Ecto neural progenitor cell (in vitro differentiated cells): ENCODE measurements at regions not wholly inside any gene's neighbourhood (a gene's known extent, or its start where the extent isn't known, plus 50 kb on each side); places are given as distances from the start of the nearest gene placed in this dataset.

Experiments used
- DNase-seq: peaks from one replicate; pipeline ENCODE4 v3.0.0-alpha.2; 2018; ENCODE audit warnings: low spot score

DNA sequence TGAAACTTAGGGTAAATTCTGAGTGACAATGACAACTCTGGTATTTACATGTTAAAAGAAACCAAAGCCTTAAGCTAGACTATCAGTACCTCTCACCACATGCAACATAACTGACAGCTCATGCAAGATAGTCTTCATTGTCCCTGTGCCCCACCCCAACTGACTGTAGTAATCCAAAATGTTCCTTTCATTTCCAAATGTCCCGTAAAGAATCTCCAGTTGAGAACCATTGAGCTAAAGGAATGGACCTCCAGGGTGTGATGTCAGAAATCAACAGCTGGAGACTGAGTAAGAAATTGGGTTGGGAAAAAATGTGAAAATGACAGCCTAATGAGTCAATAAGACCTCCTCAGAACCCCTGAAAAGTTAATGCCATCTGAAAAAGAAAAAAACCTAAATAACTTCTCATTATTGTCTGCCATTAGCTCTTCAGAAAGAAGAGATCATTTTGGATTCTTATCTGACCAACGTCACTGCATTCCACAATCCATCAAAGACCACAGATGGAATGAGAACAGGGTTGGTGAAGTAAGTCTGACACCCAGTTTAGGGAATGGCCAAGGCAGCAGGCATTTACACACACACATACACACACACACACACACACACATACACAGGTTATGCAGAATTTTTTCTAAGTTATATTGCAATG, 51.7 kb upstream of the ACVR2A start:
- DNase-seq: no peak

DNA sequence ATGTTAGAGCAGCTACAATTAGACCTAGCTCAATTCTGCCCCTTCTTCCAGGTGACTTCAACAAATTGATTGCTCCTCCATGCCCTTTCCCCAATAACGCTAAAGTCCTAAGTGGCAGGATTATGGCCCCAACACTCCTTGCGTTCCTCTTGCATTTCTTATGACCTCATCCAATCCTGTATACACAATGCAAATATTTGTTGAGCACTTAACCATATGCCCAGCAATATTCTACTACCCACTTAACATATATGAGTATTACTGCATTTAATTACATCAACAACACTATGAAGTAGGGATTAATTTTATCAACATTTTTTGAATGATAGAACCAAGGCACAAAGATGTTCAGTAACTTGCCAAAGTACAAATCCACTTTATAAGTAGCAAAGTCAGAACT, 54.2 kb upstream of the ACVR2A start:
- DNase-seq: no peak

DNA sequence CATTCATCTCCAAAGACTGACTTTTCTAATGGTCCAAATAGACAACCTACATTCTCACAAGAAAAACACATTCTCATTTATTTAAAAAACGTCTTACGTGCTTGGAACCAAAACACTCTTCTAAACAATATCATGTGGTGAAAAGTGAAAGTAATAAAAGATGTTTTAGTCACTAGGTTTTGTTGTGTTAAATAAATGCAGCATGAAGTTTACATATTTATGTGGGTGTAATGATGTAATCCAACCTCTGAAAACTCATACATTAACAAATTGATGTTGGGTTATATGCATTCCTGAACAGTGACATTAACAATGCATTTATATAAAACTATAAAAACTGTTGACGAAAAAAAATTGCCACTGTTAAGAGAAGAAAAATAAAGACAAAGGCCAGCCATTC, 55.1 kb upstream of the ACVR2A start:
- DNase-seq: no peak

DNA sequence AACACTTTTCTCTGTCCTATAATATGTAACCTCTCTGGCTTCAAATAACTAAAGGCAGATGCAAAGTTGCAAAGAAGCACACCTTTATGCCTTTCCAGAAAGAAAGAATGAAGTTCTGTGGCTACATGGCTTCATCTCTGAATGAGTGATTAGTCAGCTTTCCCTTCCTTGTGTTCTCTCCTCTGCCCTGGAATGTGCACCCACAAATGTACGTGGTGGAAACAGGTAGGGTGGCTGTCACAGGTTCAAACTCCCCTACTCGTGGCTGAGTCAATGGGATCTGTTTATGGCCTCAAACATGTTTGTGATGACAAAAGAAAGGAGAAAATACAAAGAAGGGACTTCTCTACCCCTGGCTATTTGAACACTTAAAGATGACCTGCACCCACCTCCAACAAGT, 55.5 kb upstream of the ACVR2A start:
- DNase-seq: no peak

DNA sequence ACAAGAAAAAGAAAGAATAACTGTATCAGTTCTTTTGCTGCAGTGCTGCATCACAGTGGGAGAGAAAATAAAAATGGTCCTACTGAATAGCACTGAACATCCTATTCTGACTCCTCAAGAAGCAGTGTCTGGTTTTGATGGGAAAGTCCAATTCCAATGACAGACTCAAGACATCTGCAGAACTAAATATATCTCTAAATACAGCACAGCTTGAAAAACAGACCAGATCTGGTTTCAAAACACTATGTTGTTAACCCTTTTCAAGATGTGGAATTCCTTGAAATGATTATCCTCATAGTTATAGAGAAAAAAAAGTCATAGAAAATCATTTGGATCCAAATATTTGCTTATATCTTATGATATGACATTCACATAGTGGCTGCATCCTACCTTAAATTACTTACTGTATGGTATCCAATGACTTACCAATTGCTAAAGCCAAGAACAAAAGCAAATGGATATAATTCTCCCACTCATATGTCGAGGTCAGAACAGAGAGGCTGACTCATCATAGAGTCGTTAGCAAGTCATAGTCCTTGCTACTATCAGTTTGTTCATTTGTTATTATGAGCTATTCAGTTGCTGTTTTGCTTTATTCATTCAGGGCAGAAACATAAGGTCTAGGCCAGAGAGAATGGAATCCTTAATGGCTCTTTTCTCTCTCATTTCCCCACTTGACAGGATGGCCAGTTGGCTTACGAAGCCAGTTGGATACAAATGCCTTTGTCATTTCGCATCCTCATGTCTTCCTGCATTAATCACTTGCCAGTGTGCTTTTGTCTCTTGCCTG, 62.5 kb upstream of the ACVR2A start:
- no peak for DNase-seq

DNA sequence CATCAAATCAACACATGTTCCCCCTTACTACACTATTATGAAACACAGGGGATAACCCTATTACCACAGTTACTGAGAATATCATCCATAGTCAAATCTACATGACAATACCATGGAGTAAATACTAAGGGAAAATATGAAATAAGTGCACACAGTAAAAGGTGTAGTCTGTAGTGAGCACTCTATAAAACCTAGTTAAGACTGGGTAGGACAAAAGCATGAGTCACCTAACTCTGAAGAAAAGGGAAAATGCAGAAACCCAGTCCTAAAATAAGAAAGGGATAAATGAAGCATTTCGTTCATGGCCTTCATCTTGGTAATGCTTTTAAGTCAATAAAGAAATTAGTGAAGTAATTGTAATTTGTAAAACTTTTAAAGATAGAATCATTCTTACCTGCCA, 65.4 kb upstream of the ACVR2A start:
- no peak for DNase-seq

DNA sequence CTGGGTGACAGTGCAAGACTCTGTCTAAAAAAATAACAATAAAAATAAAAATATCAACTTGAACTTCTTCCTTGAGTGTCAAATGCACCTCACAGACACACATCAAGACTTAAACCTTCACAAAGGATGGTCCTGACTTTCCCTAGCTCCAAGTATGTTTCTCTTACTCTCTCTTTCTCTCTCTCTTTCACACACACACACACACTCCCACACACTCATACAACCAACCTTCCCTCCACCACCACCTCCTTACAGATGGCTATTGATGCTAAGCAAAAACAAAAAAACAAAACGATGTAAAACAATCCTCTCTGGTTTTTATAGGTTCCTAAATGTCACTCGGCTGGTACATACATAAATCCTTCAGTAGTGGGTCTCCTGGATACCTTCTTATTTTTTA, 67.4 kb upstream of the ACVR2A start:
- DNase-seq: no peak

DNA sequence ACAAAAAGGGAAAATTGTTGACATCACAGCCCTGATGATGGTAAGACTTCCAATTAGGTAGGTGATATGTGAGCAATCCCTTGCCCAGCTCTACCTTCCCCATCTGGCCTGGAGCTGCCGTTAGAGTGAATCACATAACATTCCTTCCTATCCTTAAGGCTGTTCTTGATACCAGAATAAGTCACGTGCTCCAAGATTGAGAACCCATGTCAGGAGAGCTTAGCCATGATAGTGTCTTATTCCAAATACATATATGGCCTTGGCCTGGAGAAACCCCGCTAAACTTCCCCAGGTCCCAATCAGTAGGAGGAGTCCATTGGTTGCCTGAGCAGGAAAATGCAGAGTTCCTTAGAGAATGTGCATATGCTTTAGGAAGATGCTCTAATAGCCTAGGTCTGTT, 70.0 kb upstream of the ACVR2A start:
- DNase-seq: no peak

DNA sequence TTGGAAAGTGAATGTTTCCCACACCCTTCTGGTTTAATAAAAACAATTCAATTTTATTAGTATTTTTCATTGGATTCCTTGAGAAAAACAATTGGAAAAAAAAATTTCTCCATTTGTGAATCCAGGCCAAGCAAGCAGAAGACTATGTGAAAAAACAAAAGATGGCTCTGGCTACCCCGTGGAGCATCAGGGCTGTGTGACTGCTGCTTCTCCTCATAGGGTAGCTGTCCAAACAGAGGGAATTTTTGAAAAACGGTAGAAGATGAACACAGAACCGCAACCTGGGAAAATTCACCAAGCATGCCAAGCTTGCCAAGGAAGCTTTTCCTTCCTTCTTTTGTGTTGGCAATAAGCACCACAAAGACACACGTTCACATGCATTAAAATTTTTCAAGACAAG, 71.3 kb upstream of the ACVR2A start:
- no peak for DNase-seq

DNA sequence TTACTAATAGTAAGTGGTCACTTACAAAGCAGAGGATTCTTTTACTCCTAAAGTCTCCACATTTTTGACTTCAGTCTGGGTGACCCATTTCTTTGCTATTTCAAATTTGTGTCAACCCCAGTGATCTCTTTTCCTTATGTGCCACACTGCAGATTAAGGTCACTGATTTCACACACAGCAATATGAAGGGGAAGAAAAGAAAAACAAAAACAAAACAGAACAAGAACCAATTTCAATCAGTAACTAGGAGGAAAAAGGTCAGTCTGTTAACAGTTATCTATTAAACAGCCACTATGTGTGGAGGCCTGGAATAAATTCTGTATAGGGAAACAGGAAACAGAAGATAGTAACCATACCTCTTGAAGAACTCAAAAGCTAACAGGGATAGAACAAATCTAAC, 72.0 kb upstream of the ACVR2A start:
- no peak for DNase-seq

DNA sequence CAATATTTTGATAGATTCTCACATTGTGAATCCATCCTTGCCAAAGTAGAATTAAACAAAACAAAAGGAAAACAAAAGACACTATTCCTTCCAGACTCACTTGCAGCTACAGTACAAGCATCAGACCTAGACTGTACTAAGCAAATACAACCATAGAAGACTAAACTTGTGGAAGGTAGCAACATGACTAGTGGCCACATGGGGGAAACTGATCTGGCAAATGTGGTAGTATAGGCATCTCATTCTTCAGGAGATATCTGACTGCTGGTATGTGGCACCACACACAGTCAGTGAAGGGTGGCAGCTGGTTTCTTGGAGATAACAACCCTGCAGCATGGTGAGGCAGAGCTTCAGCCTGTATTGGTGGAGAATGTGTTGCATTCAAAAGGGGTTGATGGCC, 81.0 kb upstream of the ACVR2A start:
- no peak for DNase-seq

DNA sequence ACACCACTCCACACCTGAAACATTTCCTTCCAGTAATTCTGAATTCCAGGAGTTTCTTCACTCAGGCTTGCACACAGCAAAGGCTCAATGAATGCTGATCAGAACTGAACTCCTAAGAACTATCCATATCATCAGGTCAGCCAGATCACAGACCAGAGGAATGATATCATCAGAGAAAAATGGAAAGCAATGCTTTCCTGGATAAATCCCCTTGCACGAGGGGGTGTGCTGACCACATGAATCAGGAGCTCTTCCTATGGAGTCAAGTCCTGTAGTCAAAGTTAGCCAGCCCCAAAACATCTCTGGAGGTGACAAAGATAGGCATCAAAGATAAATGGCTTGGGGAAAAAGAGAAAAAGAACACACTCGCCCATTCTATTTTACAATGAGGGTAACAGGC, 83.8 kb upstream of the ACVR2A start:
- DNase-seq: no peak

DNA sequence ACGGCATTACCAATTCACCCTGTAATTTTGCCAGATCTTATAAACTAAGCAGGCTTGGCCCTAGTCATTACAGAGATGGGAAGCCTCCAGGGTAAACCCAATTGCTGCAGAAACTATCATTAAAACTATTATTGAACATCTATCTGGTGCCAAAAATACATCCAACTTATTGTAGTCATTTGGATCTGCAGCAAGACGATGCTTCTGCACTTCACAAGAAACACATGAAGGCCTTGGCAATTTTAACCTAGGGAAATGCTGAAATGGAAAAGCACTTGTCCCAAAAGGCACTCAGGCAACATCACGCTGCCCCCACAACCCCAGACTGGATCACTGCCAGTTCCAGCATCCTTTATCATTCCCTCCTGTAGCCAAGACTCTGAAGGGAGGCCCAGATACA, 85.3 kb upstream of the ACVR2A start:
- no peak for DNase-seq

DNA sequence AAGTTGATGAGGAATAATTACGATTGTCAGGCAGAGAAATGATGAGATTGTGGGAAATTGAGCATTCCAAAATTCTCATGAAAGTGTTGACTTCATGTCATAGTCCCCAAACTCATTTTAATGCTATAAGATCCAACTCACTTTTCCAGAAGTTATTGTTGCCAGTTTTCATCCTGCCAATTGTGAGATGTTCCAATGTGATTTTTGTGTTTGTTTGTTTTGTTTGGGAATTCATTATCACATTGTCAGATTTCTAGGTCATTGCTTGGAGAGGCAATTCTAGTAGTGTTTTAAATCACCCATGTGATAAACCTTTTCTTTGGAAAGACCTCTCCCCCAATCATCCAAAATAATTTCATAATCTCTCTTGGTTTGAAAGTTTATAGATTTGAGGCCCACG, 86.0 kb upstream of the ACVR2A start:
- DNase-seq: no peak

DNA sequence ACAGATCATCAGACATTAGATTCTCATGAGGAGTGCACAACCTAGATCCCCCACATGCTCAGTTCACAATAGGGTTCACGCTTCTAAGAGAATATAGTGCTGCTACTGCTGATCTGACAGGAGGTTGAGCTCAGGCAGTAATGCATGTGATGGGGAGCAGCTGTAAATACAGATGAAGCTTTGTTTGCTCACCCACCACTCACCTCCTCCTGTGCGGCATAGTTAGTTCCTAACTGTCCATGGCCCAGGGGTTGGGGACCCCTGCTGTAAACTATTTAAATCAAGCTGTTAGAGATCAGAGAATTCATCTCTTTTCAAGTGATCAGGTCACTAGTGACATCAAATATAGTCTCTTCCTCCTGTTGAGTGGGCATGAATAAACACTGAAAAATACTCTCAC, 88.8 kb upstream of the ACVR2A start:
- no peak for DNase-seq

DNA sequence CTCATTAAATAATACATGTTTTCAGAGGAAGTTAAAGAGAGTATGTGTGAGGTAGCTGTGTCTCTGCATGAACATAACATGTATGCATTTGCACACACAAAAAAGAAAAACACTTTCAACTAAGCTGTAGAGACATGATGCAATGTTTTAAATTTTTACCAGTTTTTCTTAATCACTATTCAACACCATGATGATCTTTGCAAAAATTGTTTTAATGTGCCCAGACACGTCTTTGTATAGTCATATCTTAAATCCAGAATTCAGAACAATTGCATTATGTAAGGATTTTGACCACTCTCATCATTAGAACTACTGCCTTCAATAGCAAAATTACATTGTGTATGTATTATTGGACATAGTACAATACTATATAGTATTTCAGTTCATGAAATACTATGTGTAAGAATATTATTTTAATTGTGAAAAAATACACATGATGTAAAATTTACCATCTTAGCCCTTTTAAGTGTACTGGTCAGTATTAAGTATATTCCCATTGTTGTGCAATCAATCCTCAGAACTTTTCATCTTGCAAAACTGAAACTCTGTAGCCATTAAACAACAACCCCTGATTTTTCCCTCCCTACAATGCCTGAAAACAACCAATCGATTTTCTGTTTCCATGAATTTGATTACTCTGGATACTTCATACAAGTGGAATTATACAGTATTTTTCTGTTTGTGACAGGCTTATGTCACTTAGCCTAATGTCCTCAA, 104.5 kb upstream of the ACVR2A start:
- DNase-seq: no peak

DNA sequence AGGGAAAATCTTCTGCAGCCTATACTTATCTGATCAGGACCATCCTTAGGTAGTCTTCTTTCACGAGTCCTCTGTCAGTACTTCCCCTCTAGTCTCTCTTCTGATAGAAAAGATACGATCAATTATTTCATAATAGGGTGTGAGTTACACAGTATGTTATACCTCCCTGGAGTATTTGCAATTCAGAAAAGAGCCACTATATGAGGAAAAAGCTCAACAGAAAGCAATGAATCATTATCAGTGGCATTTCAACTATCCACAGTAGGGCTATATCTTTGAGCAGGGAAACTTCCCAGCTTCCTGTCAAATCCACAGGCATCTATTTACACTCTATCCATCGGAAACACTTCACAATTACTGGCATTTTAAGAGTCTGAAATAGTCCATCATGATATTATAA, 105.3 kb upstream of the ACVR2A start:
- no peak for DNase-seq

DNA sequence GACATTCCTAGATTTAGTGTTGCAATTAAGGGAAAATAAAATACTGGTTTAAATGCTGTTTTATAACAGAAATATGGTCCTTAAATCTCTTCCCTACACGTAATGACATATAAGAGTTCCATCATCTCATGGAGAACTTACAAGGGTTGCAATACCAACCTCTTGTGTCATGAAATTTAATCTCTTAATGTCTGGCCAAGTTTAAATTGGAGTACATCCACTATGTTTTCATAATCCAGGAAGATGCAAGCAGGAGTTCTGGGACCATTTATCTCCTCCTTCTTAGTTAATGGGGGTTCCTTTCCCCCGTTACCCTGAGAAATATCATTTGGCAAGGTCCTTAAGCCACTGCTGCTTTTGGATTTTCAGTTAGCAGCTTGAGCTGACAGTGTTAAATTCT, 126.0 kb upstream of the ACVR2A start:
- DNase-seq: no peak

DNA sequence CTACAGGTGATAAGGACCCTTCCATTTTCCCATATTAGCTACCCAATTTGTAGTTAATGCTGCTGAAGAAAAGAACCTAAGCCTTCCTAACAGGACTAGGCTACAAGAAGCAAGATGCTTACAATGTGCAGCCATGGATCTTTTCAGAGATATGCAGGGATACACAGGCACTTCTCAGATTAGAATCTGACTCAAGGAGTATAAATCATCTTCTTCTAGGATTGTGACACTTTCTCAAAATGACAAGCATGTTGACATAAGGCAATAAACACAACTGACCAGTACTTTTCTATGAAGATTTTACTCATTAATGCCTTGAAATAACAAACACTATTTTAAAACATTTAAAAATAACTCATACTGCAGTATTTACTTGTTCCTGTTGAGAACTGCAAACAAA, 127.9 kb upstream of the ACVR2A start:
- no peak for DNase-seq

DNA sequence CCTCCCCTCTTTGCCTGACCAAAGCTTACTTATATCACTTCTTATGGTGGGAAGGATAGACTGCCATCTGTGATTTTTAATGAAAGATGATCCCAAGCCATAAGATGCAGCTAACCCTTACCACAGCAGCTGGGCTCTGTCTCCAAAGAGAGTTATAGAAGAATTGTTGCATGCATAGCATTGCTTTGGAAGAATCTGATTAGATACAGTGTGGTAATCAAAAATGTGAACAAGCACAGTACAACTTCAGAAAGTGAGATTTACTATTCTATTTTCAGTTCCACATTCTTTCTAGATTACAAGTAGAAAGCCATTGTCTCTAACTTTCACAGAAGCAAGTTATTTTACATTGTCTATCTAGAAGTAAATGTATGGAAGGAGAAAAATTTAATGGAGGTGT, 129.0 kb upstream of the ACVR2A start:
- DNase-seq: no peak

DNA sequence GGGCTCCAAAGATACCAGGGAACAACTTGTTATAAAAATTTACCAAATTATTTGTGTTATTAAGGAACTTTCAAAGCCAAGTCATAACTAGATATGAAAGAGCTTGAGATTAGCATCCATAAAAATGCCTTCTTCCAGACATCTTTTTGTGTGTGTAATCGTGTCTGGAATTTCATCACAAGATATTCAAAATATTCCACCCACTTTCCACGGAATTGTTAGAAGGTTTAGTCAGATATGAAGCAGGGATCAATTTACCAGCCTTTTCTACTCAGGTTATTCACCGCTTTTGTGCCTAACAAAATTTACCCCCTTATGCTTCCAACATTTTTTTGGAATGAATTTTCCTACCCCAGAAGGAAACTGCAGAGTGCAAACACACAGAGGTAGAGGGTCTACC, 130.2 kb upstream of the ACVR2A start:
- DNase-seq: no peak

DNA sequence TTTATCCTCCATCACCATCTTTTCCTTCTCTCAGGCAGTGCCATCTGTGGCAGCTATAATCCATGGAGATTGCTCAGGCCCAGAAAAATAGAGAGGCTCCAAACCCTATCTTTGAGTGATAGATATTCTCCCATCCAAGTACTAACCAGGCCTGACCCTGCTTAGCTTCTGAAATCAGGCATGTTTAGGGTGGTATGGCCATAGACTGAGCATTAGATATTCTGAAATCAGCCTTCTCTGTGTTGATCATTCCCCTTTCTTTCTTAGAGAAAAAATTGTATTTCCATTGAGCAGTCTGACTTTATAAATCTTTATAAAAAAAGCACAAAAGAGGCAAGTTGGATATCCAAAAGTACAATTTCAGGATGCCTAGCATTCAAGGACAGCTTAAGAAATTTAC, 131.5 kb upstream of the ACVR2A start:
- no peak for DNase-seq

DNA sequence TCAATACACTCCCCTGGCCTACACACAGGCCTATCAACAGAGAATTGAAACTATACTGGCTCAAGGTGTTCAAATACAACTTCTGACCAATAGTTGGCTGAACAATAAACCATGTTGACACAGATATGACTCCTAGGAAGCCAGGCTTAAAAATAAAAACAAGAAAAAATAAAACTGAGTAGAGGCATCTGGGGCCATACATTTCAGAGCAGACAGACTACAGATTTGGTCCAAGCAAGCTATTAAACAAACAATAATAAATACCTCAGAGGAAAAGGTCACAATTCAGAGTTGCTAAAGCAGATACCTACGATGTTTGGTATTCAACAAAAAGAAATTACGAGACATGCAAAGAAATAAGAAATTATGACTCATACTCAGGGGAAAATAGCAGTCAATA, 132.8 kb upstream of the ACVR2A start:
- no peak for DNase-seq

DNA sequence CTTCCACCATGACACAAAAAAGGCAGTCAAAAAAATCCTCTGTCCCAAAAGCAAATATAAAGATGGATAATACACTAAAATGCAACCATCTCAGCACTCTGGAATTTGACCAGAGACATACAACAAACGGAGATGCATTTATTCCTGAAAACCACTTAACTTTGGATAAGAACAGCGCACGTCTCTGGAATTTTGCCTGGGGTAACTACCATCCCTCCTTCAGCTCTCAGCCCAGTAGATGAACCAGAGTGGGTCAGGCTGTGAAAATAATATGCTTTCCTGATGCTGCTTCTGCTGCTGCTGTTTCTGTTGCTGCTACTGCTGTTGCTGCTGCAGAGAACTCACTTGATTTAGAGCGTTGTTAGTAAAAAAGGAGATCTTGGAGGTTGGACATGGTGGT, 133.8 kb upstream of the ACVR2A start:
- no peak for DNase-seq
